Upper lobe of left lung (tissue), 6 donors: ENCODE measurements at regions not wholly inside any gene's neighbourhood (a gene's known extent, or its start where the extent isn't known, plus 50 kb on each side); places are given as distances from the start of the nearest gene placed in this dataset.
"Not testable (repeated sequence)": the region's sequence is repeated elsewhere in the genome, so short reads cannot be mapped to it uniquely, and the experiment has no call there.

ENCODE experiments used
- ATAC-seq, 2 donors: fragments of 200-7000 bp; cut with Tn5 transposase; one replicate each; pipeline ENCODE4 v1.9.1; 2022; ENCODE audit warnings: mild to moderate bottlenecking in 2 of 2, moderate library complexity in 2 of 2; ENCODE audit not compliant: low FRiP score in 2 of 2
- DNase-seq, 2 donors: peaks; one replicate each; pipeline ENCODE4 v3.0.0-alpha.2; 2019 to 2020
- H3K27ac ChIP-seq, 4 donors: fragments of 200-600 bp; sonication (generic); one replicate each; pipeline ENCODE4 v1.5.1; 2016 to 2019
- H3K27me3 ChIP-seq, 4 donors: fragments of 200-600 bp; sonication (generic); one replicate each; pipeline ENCODE4 v1.5.1; 2017 to 2019
- H3K36me3 ChIP-seq, 4 donors: fragments of 200-600 bp; sonication (generic); one replicate each; pipeline ENCODE4 v1.5.1; 2016 to 2019
- H3K4me1 ChIP-seq, 4 donors: fragments of 200-600 bp; sonication (generic); one replicate each; pipeline ENCODE4 v1.5.1; 2018 to 2019
- H3K4me3 ChIP-seq, 4 donors: fragments of 200-600 bp; sonication (generic); one replicate each; pipeline ENCODE4 v1.5.1; 2017 to 2019; ENCODE audit warnings: mild to moderate bottlenecking in 2 of 4, moderate library complexity in 1 of 4
- H3K9me3 ChIP-seq, 4 donors: fragments of 200-600 bp; sonication (generic); one replicate each; pipeline ENCODE4 v1.5.1; 2018 to 2019
- CTCF ChIP-seq, 6 experiments: fragments of 450-650 bp in 4 of 6; fragments of 200-600 bp in 2 of 6; sonication (generic) in 2 of 6; IDR thresholded peaks; one replicate each; pipeline ENCODE4 v1.5.1; 2016 to 2019; ENCODE audit warnings: antibody characterized with exemption in 6 of 6
- EP300 ChIP-seq, 4 donors: sonication (generic); formaldehyde crosslinking; IDR thresholded peaks; one replicate each; pipeline ENCODE4 v1.5.1; 2017; ENCODE audit warnings: antibody characterized with exemption in 4 of 4, control low read depth in 2 of 4
- POLR2A ChIP-seq, 4 donors: fragments of 450-650 bp; IDR thresholded peaks; one replicate each; pipeline ENCODE4 v1.5.1; 2016 to 2017; ENCODE audit warnings: antibody characterized with exemption in 4 of 4, mild to moderate bottlenecking in 2 of 4
- POLR2AphosphoS5 ChIP-seq, 2 donors: sonication (generic); formaldehyde crosslinking; IDR thresholded peaks; one replicate each; pipeline ENCODE4 v1.5.1; 2017; ENCODE audit warnings: antibody characterized with exemption in 2 of 2
- WGBS, 2 donors: methylation state at CpG; one replicate each; pipeline ENCODE4 v1.1.5; 2017 to 2018; 5-methylcytosine and 5-hydroxymethylcytosine counted together
- donor health status: DM: no; HTN: no; CAD: no; lungs with moderate emphysema.
- donor health status: DM: no; HTN: yes; CAD: no; lungs with severe emphysema.

- ATAC-seq (no peak), DNase-seq (no peak)
- Histone ChIP-seq H3K9me3 (no peaks in the 10 kb centered on the region), H3K4me3 (no peak overlapping the region), H3K27ac (no peak overlapping the region), H3K4me1 (no peaks in the 10 kb centered on the region), H3K27me3 (no peaks in the 10 kb centered on the region), H3K36me3 (no peaks in the 10 kb centered on the region)
- no peak for TF ChIP-seq POLR2A (IDR thresholded peaks at IDR 0.05)
- no peak for TF ChIP-seq CTCF (IDR thresholded peaks at IDR 0.05)
- TF ChIP-seq EP300 (IDR thresholded peaks at IDR 0.05): no peak
- no peak for TF ChIP-seq POLR2AphosphoS5 (IDR thresholded peaks at IDR 0.05)
- WGBS, 2 donors: 81 to 92% methylated on average over 2 of the region's 2 CpGs
Measured at GRCh38 chr2:226544596-226545210, 254.9 kb downstream of the IRS1 start.

GRCh38 chr2:226540204-226540994 is 259.2 kb downstream of the IRS1 start:
- ATAC-seq (no peak), DNase-seq (no peak)
- 76 to 88% methylated on average over 3 of the region's 3 CpGs for WGBS, 2 donors
- Histone ChIP-seq H3K4me1 (no peaks in the 10 kb centered on the region), H3K27me3 (no peaks in the 10 kb centered on the region), H3K9me3 (no peaks in the 10 kb centered on the region), H3K4me3 (no peak overlapping the region), H3K27ac (no peak overlapping the region), H3K36me3 (no peaks in the 10 kb centered on the region)
- TF ChIP-seq POLR2A (IDR thresholded peaks at IDR 0.05): no peak
- no peak for TF ChIP-seq CTCF (IDR thresholded peaks at IDR 0.05)
- TF ChIP-seq POLR2AphosphoS5 (IDR thresholded peaks at IDR 0.05): no peak
- no peak for TF ChIP-seq EP300 (IDR thresholded peaks at IDR 0.05)

GRCh38 chr2:226536410-226536809 is 263.2 kb downstream of the IRS1 start:
- Histone ChIP-seq H3K36me3 (no peaks in the 10 kb centered on the region), H3K4me3 (no peak overlapping the region), H3K27me3 (no peaks in the 10 kb centered on the region), H3K9me3 (no peaks in the 10 kb centered on the region), H3K4me1 (no peaks in the 10 kb centered on the region), H3K27ac (no peak overlapping the region)
- DNase-seq (no peak), ATAC-seq (no peak)
- TF ChIP-seq EP300 (IDR thresholded peaks at IDR 0.05) (no peak), POLR2AphosphoS5 (IDR thresholded peaks at IDR 0.05) (no peak), POLR2A (IDR thresholded peaks at IDR 0.05) (no peak)
- WGBS, 2 donors: 89 to 91% methylated on average over 7 of the region's 7 CpGs

GRCh38 chr2:226532976-226533375 is 266.6 kb downstream of the IRS1 start:
- not testable (repeated sequence) for H3K27me3 ChIP-seq, H3K9me3 ChIP-seq, ATAC-seq, H3K27ac ChIP-seq, DNase-seq, H3K36me3 ChIP-seq, H3K4me1 ChIP-seq, H3K4me3 ChIP-seq
- 87 to 89% methylated on average over 4 of the region's 4 CpGs for WGBS, 2 donors

GRCh38 chr2:226531061-226531810 is 268.4 kb downstream of the IRS1 start:
- TF ChIP-seq POLR2A (IDR thresholded peaks at IDR 0.05) (no peak), POLR2AphosphoS5 (IDR thresholded peaks at IDR 0.05) (no peak), CTCF (IDR thresholded peaks at IDR 0.05) (no peak), EP300 (IDR thresholded peaks at IDR 0.05) (no peak)
- no peaks in the 10 kb centered on the region for H3K36me3 ChIP-seq
- no peaks in the 10 kb centered on the region for H3K9me3 ChIP-seq
- DNase-seq: no peak
- H3K27ac ChIP-seq: no peak overlapping the region
- ATAC-seq: no peak
- WGBS, 2 donors: 81% methylated on average over 12 of the region's 12 CpGs
- no peak overlapping the region for H3K4me3 ChIP-seq
- H3K27me3 ChIP-seq: no peaks in the 10 kb centered on the region
- no peaks in the 10 kb centered on the region for H3K4me1 ChIP-seq
